Fibroblast of lung (primary cell): ENCODE measurements at regions not wholly inside any gene's neighbourhood (a gene's known extent, or its start where the extent isn't known, plus 50 kb on each side); places are given as distances from the start of the nearest gene placed in this dataset.

Experiments used
- DNase-seq, 2 donors: peaks; one replicate each; pipeline versions ENCODE4 v3.0.0 to v3.0.0-alpha.2; 2010; ENCODE audit warnings: low read depth in 2 of 2
- H2AFZ ChIP-seq: 2 replicates; pipeline ENCODE4 v1.5.1; 2012; ENCODE audit warnings: low read length, control low read depth, inconsistent platforms
- H3K27ac ChIP-seq: 2 replicates; pipeline ENCODE4 v1.5.1; 2011; ENCODE audit warnings: low read length, control low read depth; ENCODE audit not compliant: insufficient read depth
- H3K27me3 ChIP-seq: 2 replicates; pipeline ENCODE4 v1.5.1; 2011; ENCODE audit warnings: mild to moderate bottlenecking, low read length; ENCODE audit not compliant: control insufficient read depth, insufficient read depth
- H3K36me3 ChIP-seq: 2 replicates; pipeline ENCODE4 v1.5.1; 2011; ENCODE audit warnings: low read length; ENCODE audit not compliant: control insufficient read depth, insufficient read depth
- H3K4me1 ChIP-seq: 2 replicates; pipeline ENCODE4 v1.5.1; 2011; ENCODE audit warnings: low read length; ENCODE audit not compliant: control insufficient read depth, insufficient read depth; ENCODE audit errors: extremely low read depth
- H3K4me2 ChIP-seq: 2 replicates; pipeline ENCODE4 v1.5.1; 2011; ENCODE audit warnings: low read length, control low read depth; ENCODE audit not compliant: insufficient read depth; ENCODE audit errors: extremely low read depth
- H3K4me3 ChIP-seq, 4 experiments: fragments of 200-600 bp in 1 of 4; sonication (generic) in 1 of 4; replicated peaks in 1 of 4; 2 replicates each; pipeline ENCODE4 v1.5.1; 2011 to 2016; ENCODE audit warnings: low read length in 4 of 4, low read depth in 3 of 4, mild to moderate bottlenecking in 3 of 4, control low read depth in 2 of 4, inconsistent platforms in 1 of 4, mixed read lengths in 1 of 4; ENCODE audit not compliant: insufficient read depth in 1 of 4; ENCODE audit errors: control extremely low read depth in 1 of 4
- H3K79me2 ChIP-seq: 2 replicates; pipeline ENCODE4 v1.5.1; 2012; ENCODE audit warnings: mild to moderate bottlenecking, low read length, inconsistent platforms; ENCODE audit not compliant: control insufficient read depth, insufficient read depth
- H3K9ac ChIP-seq: 2 replicates; pipeline ENCODE4 v1.5.1; 2011; ENCODE audit warnings: mild to moderate bottlenecking, low read length, control low read depth; ENCODE audit not compliant: insufficient read depth
- H3K9me3 ChIP-seq: 2 replicates; pipeline ENCODE4 v1.5.1; 2012; ENCODE audit warnings: low read depth, low read length; ENCODE audit not compliant: control insufficient read depth, insufficient read depth
- H4K20me1 ChIP-seq: 2 replicates; pipeline ENCODE4 v1.5.1; 2011; ENCODE audit warnings: low read length; ENCODE audit not compliant: control insufficient read depth, insufficient read depth; ENCODE audit errors: extremely low read depth
- CTCF ChIP-seq, 2 donors: IDR thresholded peaks in 1 of 2; conservative IDR thresholded peaks in 1 of 2; 1 replicate in 1 of 2; 2 replicates in 1 of 2; pipeline ENCODE4 v1.5.1; 2011 to 2012; ENCODE audit warnings: low read length in 2 of 2, control low read depth in 1 of 2, inconsistent platforms in 1 of 2, low read depth in 1 of 2, mild to moderate bottlenecking in 1 of 2
- EZH2 ChIP-seq: IDR thresholded peaks from 2 replicates; pipeline ENCODE4 v1.5.1; 2012; ENCODE audit warnings: low read length, control low read depth, mild to moderate bottlenecking; ENCODE audit errors: missing control alignments

DNA sequence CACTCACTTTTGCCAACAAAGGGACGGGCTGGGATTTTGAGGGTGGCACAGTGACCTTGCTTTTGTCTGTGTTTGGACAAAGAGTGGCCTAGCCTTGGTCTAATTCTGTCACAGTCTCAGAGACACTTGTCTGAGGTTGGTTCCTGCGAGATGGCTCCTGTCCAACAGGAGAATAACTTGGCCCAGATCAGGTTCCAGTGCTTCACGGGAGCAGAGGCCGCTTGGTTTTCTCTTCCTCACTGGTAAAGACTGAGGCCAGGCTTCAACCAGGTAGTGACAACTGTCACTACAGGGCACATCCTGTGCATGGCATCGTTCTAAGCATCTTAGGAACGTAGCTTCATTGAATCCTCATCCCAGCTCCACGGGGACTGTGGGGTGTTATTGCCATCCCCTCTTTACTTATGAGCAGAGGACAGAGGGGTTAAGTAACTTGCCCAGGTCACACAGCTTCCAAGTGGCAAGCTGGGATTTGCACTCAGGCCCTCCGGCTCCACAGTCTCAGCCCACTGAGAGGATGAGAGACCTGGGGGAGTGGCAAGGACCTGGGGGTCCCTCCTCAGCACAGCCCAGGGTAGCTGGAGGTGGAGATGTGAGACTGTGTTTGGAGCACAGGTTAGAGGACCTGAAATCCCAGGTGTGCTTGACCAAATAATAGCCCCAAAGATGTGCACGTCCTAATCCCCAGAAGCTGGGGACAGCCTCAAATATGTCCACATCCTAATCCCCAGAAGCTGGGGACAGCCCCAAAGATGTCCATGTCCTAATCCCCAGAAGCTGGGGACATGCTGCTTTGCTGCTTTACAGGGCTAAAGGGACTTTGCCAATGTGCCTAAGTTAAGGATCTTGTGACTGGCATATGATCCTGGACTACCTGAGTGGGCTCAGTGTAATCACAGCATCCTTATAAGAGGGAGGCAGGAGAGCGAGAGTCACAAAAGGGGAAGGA lies 179.2 kb upstream of the RTL1 start:
- Histone ChIP-seq H3K9me3 (no peaks in the 10 kb centered on the region), H3K9ac (no peak overlapping the region), H3K79me2 (no peaks in the 10 kb centered on the region), H4K20me1 (no peaks in the 10 kb centered on the region), H3K27me3 (peaks cover 4% of the 10 kb centered on the region), H2AFZ (no peak overlapping the region), H3K4me3 (no peak overlapping the region), H3K4me2 (no peak overlapping the region), H3K27ac (no peak overlapping the region), H3K4me1 (no peaks in the 10 kb centered on the region), H3K36me3 (no peaks in the 10 kb centered on the region)
- no peak for TF ChIP-seq EZH2
- TF ChIP-seq CTCF (conservative IDR thresholded peaks at IDR 0.05 in 1 of 2, IDR thresholded peaks at IDR 0.05 in 1 of 2; ENCODE audit: low read depth in 1 of 2, low read length in 2 of 2), result no peak
- no peak for DNase-seq

DNA sequence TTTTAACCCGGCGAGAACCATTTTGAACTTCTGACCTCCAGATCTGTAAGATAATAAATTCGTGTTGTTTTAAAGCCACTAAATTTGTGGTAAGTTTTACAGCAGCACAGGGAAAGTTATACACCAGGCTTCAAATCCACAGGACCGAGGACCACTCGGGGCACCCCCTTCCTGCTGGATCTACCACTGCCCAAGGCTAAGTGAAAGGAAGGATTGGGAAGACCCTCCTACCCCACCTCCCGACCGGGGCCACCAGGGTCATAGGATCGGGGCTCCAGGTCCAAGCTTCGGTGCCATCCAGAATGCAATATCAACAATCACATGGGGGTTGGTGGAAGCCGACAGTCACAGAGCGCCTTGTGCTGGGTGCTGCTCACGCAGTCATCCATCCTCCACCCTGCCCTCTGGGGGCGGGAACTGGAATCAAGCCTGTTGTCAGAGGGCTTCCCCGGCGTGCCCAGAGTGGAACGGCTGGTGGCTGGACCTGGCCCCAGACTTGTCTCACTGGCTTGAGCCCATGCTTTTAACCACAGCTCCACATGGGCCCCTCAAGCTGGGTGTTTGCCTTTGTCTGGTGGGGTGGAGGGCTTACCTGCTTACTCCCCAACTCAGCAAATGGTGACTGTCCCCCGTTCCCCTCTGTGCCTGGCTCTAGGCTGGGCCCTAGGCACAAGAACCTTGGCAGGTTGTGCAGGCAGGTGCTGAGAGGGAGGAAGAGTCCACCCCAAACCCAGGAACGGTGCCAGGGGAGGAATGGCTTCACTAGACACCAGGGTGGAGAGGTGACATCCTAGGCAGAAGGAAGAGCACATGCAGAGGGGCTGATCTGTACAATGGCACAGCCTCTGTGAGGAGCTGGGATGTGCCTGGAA lies 180.3 kb upstream of the RTL1 start:
- TF ChIP-seq EZH2 (no peak), CTCF (conservative IDR thresholded peaks at IDR 0.05 in 1 of 2, IDR thresholded peaks at IDR 0.05 in 1 of 2; ENCODE audit: low read depth in 1 of 2, low read length in 2 of 2) (peak in 1 of 2 donors; percentile 13)
- Histone ChIP-seq H4K20me1 (no peaks in the 10 kb centered on the region), H3K27ac (no peak overlapping the region), H3K9me3 (no peaks in the 10 kb centered on the region), H3K4me3 (no peak overlapping the region), H3K79me2 (no peaks in the 10 kb centered on the region), H3K9ac (no peak overlapping the region), H3K36me3 (no peaks in the 10 kb centered on the region), H3K4me2 (no peak overlapping the region), H3K27me3 (peaks cover 4% of the 10 kb centered on the region), H2AFZ (no peak overlapping the region), H3K4me1 (no peaks in the 10 kb centered on the region)
- DNase-seq, result no peak

DNA sequence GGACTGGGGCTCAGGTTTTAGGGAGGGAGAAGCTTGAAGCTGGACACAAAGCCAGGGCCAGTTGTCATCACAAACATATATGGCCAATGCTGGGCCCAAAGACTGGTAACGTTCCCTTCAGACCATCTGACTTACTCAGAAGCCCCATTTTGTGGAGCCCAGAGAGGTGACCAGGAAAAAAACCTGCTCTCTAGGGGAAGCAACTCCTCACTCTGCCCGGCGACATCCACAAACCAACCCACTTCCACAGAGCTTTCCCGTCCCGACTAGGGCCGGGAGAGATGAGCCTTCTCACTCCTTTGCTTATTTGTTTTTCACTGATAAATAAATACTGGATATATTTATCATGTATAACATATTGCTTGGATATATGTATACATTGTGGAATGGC lies 180.9 kb upstream of the RTL1 start:
- H3K4me3 ChIP-seq, result no peak overlapping the region
- H3K27me3 ChIP-seq, result peaks cover 4% of the 10 kb centered on the region
- no peaks in the 10 kb centered on the region for H3K4me1 ChIP-seq
- H3K9ac ChIP-seq, result no peak overlapping the region
- no peak overlapping the region for H2AFZ ChIP-seq
- TF ChIP-seq EZH2, result no peak
- TF ChIP-seq CTCF (conservative IDR thresholded peaks at IDR 0.05 in 1 of 2, IDR thresholded peaks at IDR 0.05 in 1 of 2; ENCODE audit: low read depth in 1 of 2, low read length in 2 of 2), result no peak
- no peaks in the 10 kb centered on the region for H3K9me3 ChIP-seq
- H3K36me3 ChIP-seq, result no peaks in the 10 kb centered on the region
- H3K27ac ChIP-seq, result no peak overlapping the region
- no peaks in the 10 kb centered on the region for H4K20me1 ChIP-seq
- H3K79me2 ChIP-seq, result no peaks in the 10 kb centered on the region
- H3K4me2 ChIP-seq, result no peak overlapping the region
- no peak for DNase-seq
